SK-N-SH (cell line): ENCODE measurements at regions not wholly inside any gene's neighbourhood (a gene's known extent, or its start where the extent isn't known, plus 50 kb on each side); places are given as distances from the start of the nearest gene placed in this dataset.

Experiments used
- GABPA ChIP-seq: IDR thresholded peaks from 2 replicates; pipeline ENCODE4 v1.4.0; 2012; ENCODE audit warnings: low read depth, mild to moderate bottlenecking
- POLR2AphosphoS5 ChIP-seq: IDR thresholded peaks from 2 replicates; pipeline ENCODE4 v1.6.1; 2012; ENCODE audit warnings: low read depth, low read length
- RAD21 ChIP-seq: IDR thresholded peaks from 2 replicates; pipeline ENCODE4 v1.6.1; 2012; ENCODE audit warnings: mild to moderate bottlenecking, low read length
- SIN3A ChIP-seq: IDR thresholded peaks from 2 replicates; pipeline ENCODE4 v1.6.1; 2012; ENCODE audit warnings: low read depth, mild to moderate bottlenecking, low read length, moderate library complexity, borderline replicate concordance
- TF ChIP-seq, protein P1 (sequence below): IDR thresholded peaks from 2 replicates; pipeline ENCODE4 v1.6.1; 2012; ENCODE audit warnings: mild to moderate bottlenecking, low read depth, low read length, moderate library complexity
- TF ChIP-seq, protein P2 (sequence below): fragments of 200-600 bp; sonication (generic); IDR thresholded peaks from 2 replicates; pipeline ENCODE4 v1.6.1; 2017; ENCODE audit warnings: antibody characterized with exemption, mild to moderate bottlenecking, moderate library complexity
- TF ChIP-seq, protein P3 (sequence below): IDR thresholded peaks from 2 replicates; pipeline ENCODE4 v1.4.0; 2012; ENCODE audit warnings: low read depth
- TF ChIP-seq, protein P4 (sequence below): fragments of 150-350 bp; IDR thresholded peaks from 2 replicates; pipeline ENCODE4 v1.6.1; 2016; ENCODE audit warnings: mild to moderate bottlenecking, low read depth, low read length

DNA sequence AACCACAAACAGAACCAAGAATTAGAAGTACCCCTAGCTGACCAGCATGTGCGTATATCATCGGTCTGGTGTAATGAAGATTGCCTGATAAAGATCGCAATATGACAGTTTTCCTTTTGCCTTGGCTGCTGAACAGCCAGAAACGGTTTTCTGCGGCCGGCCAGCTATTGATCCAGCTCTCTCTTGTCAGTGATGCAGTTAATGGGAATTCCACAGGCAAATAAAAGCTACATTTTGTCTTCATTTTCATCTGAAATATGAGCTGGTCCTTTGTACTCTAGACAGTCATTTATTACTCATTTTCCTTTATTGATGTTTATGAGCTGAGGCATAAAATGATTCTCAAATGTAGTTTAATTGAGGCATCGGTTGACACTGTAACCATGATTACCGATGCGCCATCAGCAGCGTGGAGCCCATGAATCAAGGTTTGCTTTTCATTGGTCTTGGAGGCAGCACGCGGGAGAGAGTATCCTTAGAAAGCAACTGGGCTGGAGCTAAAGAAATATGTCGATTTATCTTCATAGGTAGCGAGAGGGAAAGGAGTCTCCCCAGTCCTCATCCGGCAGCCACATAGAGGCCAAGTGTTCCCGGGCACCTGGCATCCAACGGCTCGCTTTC, 535.2 kb downstream of the GALR1 start:
- TF ChIP-seq POLR2AphosphoS5 (no peak), RAD21 (no peak), SIN3A (no peak), GABPA (no peak)
- TF ChIP-seq, protein P1, sequence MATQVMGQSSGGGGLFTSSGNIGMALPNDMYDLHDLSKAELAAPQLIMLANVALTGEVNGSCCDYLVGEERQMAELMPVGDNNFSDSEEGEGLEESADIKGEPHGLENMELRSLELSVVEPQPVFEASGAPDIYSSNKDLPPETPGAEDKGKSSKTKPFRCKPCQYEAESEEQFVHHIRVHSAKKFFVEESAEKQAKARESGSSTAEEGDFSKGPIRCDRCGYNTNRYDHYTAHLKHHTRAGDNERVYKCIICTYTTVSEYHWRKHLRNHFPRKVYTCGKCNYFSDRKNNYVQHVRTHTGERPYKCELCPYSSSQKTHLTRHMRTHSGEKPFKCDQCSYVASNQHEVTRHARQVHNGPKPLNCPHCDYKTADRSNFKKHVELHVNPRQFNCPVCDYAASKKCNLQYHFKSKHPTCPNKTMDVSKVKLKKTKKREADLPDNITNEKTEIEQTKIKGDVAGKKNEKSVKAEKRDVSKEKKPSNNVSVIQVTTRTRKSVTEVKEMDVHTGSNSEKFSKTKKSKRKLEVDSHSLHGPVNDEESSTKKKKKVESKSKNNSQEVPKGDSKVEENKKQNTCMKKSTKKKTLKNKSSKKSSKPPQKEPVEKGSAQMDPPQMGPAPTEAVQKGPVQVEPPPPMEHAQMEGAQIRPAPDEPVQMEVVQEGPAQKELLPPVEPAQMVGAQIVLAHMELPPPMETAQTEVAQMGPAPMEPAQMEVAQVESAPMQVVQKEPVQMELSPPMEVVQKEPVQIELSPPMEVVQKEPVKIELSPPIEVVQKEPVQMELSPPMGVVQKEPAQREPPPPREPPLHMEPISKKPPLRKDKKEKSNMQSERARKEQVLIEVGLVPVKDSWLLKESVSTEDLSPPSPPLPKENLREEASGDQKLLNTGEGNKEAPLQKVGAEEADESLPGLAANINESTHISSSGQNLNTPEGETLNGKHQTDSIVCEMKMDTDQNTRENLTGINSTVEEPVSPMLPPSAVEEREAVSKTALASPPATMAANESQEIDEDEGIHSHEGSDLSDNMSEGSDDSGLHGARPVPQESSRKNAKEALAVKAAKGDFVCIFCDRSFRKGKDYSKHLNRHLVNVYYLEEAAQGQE, result no peak
- TF ChIP-seq, protein P2, sequence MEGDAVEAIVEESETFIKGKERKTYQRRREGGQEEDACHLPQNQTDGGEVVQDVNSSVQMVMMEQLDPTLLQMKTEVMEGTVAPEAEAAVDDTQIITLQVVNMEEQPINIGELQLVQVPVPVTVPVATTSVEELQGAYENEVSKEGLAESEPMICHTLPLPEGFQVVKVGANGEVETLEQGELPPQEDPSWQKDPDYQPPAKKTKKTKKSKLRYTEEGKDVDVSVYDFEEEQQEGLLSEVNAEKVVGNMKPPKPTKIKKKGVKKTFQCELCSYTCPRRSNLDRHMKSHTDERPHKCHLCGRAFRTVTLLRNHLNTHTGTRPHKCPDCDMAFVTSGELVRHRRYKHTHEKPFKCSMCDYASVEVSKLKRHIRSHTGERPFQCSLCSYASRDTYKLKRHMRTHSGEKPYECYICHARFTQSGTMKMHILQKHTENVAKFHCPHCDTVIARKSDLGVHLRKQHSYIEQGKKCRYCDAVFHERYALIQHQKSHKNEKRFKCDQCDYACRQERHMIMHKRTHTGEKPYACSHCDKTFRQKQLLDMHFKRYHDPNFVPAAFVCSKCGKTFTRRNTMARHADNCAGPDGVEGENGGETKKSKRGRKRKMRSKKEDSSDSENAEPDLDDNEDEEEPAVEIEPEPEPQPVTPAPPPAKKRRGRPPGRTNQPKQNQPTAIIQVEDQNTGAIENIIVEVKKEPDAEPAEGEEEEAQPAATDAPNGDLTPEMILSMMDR, result no peak
- TF ChIP-seq, protein P3, sequence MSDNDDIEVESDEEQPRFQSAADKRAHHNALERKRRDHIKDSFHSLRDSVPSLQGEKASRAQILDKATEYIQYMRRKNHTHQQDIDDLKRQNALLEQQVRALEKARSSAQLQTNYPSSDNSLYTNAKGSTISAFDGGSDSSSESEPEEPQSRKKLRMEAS, result no peak
- TF ChIP-seq, protein P4, sequence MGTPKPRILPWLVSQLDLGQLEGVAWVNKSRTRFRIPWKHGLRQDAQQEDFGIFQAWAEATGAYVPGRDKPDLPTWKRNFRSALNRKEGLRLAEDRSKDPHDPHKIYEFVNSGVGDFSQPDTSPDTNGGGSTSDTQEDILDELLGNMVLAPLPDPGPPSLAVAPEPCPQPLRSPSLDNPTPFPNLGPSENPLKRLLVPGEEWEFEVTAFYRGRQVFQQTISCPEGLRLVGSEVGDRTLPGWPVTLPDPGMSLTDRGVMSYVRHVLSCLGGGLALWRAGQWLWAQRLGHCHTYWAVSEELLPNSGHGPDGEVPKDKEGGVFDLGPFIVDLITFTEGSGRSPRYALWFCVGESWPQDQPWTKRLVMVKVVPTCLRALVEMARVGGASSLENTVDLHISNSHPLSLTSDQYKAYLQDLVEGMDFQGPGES, result no peak
